ENCODE measurements at regions not wholly inside any gene's neighbourhood (a gene's known extent, or its start where the extent isn't known, plus 50 kb on each side); places are given as distances from the start of the nearest gene placed in this dataset.

DNA sequence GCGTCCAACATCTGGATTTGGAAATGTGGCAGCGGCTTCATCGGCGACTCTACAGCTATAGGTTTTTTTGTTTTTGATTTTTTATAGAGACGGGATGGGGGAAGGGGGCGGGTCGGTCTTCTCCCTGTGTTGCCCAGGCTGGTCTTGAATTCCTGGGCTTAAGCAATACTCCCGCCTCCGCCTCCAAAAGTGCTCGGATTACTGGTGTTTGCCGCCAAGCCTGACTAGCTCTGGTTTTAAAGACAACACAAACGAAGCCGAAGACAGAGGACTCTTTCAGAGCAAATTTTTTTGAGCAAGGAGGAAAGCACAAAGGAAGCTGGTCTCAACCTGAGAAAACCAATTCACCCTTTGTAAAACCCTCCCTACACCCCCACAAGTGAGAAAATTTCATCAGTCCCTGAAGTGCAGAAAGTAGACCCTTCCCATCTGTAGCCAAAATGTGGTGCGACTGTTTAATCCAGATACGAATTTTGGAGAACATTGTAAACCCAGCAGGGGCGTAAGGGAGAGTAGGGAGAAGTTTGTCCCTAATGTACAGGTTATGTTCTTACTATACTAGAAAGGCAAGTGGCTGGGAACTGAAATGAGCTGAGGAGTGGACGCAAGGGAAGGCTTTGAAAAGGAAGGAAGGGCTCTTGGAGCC is 185.9 kb downstream of the TRIM27 start:
- TF ChIP-seq, protein P1, sequence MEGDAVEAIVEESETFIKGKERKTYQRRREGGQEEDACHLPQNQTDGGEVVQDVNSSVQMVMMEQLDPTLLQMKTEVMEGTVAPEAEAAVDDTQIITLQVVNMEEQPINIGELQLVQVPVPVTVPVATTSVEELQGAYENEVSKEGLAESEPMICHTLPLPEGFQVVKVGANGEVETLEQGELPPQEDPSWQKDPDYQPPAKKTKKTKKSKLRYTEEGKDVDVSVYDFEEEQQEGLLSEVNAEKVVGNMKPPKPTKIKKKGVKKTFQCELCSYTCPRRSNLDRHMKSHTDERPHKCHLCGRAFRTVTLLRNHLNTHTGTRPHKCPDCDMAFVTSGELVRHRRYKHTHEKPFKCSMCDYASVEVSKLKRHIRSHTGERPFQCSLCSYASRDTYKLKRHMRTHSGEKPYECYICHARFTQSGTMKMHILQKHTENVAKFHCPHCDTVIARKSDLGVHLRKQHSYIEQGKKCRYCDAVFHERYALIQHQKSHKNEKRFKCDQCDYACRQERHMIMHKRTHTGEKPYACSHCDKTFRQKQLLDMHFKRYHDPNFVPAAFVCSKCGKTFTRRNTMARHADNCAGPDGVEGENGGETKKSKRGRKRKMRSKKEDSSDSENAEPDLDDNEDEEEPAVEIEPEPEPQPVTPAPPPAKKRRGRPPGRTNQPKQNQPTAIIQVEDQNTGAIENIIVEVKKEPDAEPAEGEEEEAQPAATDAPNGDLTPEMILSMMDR (IDR thresholded peaks at IDR 0.05 in 4 of 5, conservative IDR thresholded peaks at IDR 0.05 in 1 of 5): no peak
- TF ChIP-seq POLR2A (IDR thresholded peaks at IDR 0.05): no peak
